Kidney (tissue), 13 donors: ENCODE measurements at regions not wholly inside any gene's neighbourhood (a gene's known extent, or its start where the extent isn't known, plus 50 kb on each side); places are given as distances from the start of the nearest gene placed in this dataset.

ENCODE experiments used
- DNase-seq, 5 donors: peaks; one replicate each; pipeline ENCODE4 v3.0.0-alpha.2; 2013 to 2020
- FAIRE-seq: peaks from 2 replicates; lab custom pipeline; 2012; peaks lifted over from hg19 to GRCh38; lab: Jason Lieb, UNC
- H3K27ac ChIP-seq, 2 donors: one replicate each; pipeline ENCODE4 v1.7.0; 2013; ENCODE audit warnings: low read depth in 2 of 2, low read length in 2 of 2, inconsistent platforms in 1 of 2
- H3K27me3 ChIP-seq: one replicate; pipeline ENCODE4 v1.7.1; 2013; ENCODE audit warnings: low read length, inconsistent platforms; ENCODE audit not compliant: control insufficient read depth, insufficient read depth
- H3K36me3 ChIP-seq, 3 donors: one replicate each; pipeline versions ENCODE4 v1.7.0 to v1.7.1; 2013; ENCODE audit warnings: low read length in 3 of 3, control low read depth in 1 of 3, inconsistent platforms in 1 of 3; ENCODE audit not compliant: insufficient read depth in 3 of 3, control insufficient read depth in 2 of 3
- H3K4me1 ChIP-seq, 3 donors: one replicate each; pipeline versions ENCODE4 v1.7.0 to v1.7.1; 2013; ENCODE audit warnings: low read length in 3 of 3, inconsistent platforms in 1 of 3, low read depth in 1 of 3; ENCODE audit not compliant: control insufficient read depth in 2 of 3, insufficient read depth in 2 of 3
- H3K4me3 ChIP-seq, 3 donors: one replicate each; pipeline versions ENCODE4 v1.7.0 to v1.8.1; 2013; ENCODE audit warnings: low read length in 3 of 3, control low read depth in 1 of 3, inconsistent platforms in 1 of 3
- H3K9ac ChIP-seq, 3 donors: one replicate each; pipeline versions ENCODE4 v1.7.0 to v1.7.1; 2013; ENCODE audit warnings: low read length in 3 of 3, control low read depth in 1 of 3, inconsistent platforms in 1 of 3
- H3K9me3 ChIP-seq, 3 donors: one replicate each; pipeline versions ENCODE4 v1.7.0 to v1.7.1; 2013; ENCODE audit warnings: low read length in 3 of 3, control low read depth in 1 of 3, inconsistent platforms in 1 of 3; ENCODE audit not compliant: control insufficient read depth in 2 of 3, insufficient read depth in 1 of 3
- intact Hi-C: fragments of 100-400 bp; cut with DNase I; formaldehyde crosslinking; loops from one replicate; pipeline ENCODE4 v1.11.1; 2022
- TF ChIP-seq, protein P1 (sequence below): IDR thresholded peaks from 3 replicates; pipeline ENCODE4 v1.5.1; 2012; ENCODE audit warnings: mild to moderate bottlenecking, moderate library complexity, borderline replicate concordance; ENCODE audit not compliant: insufficient read depth; ENCODE audit errors: extremely low read depth
- donor health status: control.
- donor health status: control.
- donor health status: control.
- donor health status: control.
- donor health status: control.
- donor health status: DM: yes; HTN: yes; CAD: no.
- donor health status: Normal renal cell carcinoma (clear cell type).

GRCh38 chr18:77776104-77776503 is 526.5 kb downstream of the GALR1 start:
- TF ChIP-seq, protein P1, sequence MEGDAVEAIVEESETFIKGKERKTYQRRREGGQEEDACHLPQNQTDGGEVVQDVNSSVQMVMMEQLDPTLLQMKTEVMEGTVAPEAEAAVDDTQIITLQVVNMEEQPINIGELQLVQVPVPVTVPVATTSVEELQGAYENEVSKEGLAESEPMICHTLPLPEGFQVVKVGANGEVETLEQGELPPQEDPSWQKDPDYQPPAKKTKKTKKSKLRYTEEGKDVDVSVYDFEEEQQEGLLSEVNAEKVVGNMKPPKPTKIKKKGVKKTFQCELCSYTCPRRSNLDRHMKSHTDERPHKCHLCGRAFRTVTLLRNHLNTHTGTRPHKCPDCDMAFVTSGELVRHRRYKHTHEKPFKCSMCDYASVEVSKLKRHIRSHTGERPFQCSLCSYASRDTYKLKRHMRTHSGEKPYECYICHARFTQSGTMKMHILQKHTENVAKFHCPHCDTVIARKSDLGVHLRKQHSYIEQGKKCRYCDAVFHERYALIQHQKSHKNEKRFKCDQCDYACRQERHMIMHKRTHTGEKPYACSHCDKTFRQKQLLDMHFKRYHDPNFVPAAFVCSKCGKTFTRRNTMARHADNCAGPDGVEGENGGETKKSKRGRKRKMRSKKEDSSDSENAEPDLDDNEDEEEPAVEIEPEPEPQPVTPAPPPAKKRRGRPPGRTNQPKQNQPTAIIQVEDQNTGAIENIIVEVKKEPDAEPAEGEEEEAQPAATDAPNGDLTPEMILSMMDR = no peak
- H3K9ac ChIP-seq = no peak overlapping the region
- H3K9me3 ChIP-seq = no peaks in the 10 kb centered on the region
- no peak for DNase-seq
- intact Hi-C loops = no loop called here
- no peaks in the 10 kb centered on the region for H3K36me3 ChIP-seq
- no peak overlapping the region for H3K27ac ChIP-seq
- H3K4me3 ChIP-seq = no peak overlapping the region
- no peaks in the 10 kb centered on the region for H3K4me1 ChIP-seq
- no peaks in the 10 kb centered on the region for H3K27me3 ChIP-seq
- no peak for FAIRE-seq

DNA sequence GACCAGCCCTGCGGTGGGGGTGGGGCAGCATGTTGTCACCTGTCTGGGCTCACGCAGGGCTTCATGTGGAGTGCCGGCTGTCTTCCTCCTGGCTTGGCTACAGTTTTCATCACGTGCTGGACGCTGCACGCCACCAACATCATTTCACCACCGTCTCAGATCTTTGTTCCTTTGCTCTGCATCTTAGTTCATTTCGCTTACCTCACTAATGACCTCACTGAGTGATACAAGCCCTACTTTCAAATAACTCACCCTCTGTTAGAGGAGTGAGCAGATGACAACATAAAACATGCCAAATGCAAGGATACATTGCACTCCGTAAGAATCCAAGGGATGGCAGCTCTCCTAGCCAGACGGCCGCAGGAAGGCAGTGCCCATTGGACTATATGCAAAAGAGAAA is 527.5 kb downstream of the GALR1 start:
- FAIRE-seq = no peak
- Histone ChIP-seq H3K4me3 (no peak overlapping the region), H3K36me3 (no peaks in the 10 kb centered on the region), H3K27me3 (no peaks in the 10 kb centered on the region), H3K9me3 (no peaks in the 10 kb centered on the region), H3K4me1 (no peaks in the 10 kb centered on the region), H3K9ac (no peak overlapping the region), H3K27ac (no peak overlapping the region)
- DNase-seq = no peak
- intact Hi-C loops = no loop called here
- TF ChIP-seq, protein P1 = no peak

- TF ChIP-seq, protein P1 = no peak
- no peak for FAIRE-seq
Measured at GRCh38 chr18:77784759-77785379, 535.2 kb downstream of the GALR1 start.

More at GRCh38 chr18:77784759-77785379, 535.2 kb downstream of the GALR1 start:
- no peaks in the 10 kb centered on the region for H3K27me3 ChIP-seq
- no peaks in the 10 kb centered on the region for H3K36me3 ChIP-seq
- H3K9me3 ChIP-seq = no peaks in the 10 kb centered on the region
- intact Hi-C loops = no loop called here
- no peaks in the 10 kb centered on the region for H3K4me1 ChIP-seq
- no peak overlapping the region for H3K9ac ChIP-seq
- no peak overlapping the region for H3K27ac ChIP-seq
- DNase-seq = no peak
- H3K4me3 ChIP-seq = no peak overlapping the region
